ENCODE measurements at regions not wholly inside any gene's neighbourhood (a gene's known extent, or its start where the extent isn't known, plus 50 kb on each side); places are given as distances from the start of the nearest gene placed in this dataset.

DNA sequence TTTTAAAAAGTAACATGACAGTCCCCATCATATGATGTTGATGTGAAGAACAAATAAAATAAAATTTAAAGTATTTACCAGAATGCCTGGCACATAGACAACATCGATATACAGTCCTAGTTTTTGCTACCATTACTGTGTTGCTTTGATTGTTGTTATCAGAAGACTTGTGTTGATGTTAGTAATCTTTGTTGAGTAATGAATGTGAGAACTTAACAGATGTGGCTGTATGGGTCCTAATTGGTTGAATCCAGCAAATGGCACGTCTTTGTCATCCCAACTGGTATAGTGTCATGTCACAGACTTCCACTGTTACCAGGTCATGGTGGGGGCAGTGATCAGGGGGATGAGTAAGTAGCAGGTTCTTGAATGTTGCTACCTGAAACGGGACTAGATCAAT lies 1151.4 kb upstream of the CDH8 start:
- H3K9me3 ChIP-seq (ENCODE audit: low read length) = no peaks in the 10 kb centered on the region
- Mint-ChIP-seq H3K9me3 (peaks cover 11 to 54% (median 27%) of the 10 kb centered on the region in 5 donors), H3K27ac (no peak overlapping the region), H3K4me1 (no peaks in the 10 kb centered on the region), H3K27me3 (no peaks in the 10 kb centered on the region), H3K36me3 (no peaks in the 10 kb centered on the region), H3K4me3 (no peak overlapping the region)
- ChIA-PET POLR2A (no interaction called here), CTCF (no interaction called here)
- H3K36me3 ChIP-seq (ENCODE audit: insufficient read depth, low read length) = no peaks in the 10 kb centered on the region
- H3K27ac ChIP-seq (ENCODE audit: low read depth, low read length) = no peak overlapping the region
- H3K4me1 ChIP-seq (ENCODE audit: insufficient read depth, low read length) = no peaks in the 10 kb centered on the region
- no peaks in the 10 kb centered on the region for H3K27me3 ChIP-seq (ENCODE audit: insufficient read depth, low read length, poor library complexity, severe bottlenecking)
- DNase-seq = no peak
- no peak overlapping the region for H3K4me3 ChIP-seq (ENCODE audit: low read length)

DNA sequence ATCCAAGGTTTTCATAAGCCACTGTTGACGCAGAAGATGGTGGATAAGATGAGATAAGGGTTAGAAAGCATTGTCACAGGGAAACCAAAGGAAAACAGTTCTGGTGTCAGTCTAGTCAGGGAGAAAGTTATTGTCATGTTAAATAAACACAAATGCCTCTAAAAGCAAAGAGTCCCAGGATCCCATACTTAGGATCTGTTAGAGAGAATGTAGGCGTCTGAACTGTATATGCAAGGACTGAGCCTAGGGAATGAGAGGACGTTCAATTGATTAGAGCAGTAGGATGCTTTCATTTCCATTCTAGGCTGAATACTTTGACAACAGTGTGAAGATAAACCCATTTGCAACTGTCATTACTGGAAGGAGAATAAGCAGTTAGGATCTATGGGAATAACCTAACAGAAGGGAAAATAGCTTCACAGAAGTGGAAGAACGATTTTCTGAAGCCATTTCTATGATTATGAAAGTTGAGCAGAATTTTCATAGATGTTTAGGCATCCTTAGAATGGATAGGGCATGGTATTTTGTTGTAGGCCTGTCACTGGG lies 1149.1 kb upstream of the CDH8 start:
- no peaks in the 10 kb centered on the region for H3K27me3 Mint-ChIP-seq
- no peaks in the 10 kb centered on the region for H3K27me3 ChIP-seq (ENCODE audit: insufficient read depth, low read length, poor library complexity, severe bottlenecking)
- no peak overlapping the region for H3K4me3 Mint-ChIP-seq
- no peak overlapping the region for H3K27ac ChIP-seq (ENCODE audit: low read depth, low read length)
- DNase-seq = no peak
- ChIA-PET POLR2A (no interaction called here), CTCF (no interaction called here)
- no peaks in the 10 kb centered on the region for H3K36me3 Mint-ChIP-seq
- H3K4me1 ChIP-seq (ENCODE audit: insufficient read depth, low read length) = no peaks in the 10 kb centered on the region
- H3K4me1 Mint-ChIP-seq = no peaks in the 10 kb centered on the region
- H3K4me3 ChIP-seq (ENCODE audit: low read length) = no peak overlapping the region
- no peaks in the 10 kb centered on the region for H3K36me3 ChIP-seq (ENCODE audit: insufficient read depth, low read length)
- no peaks in the 10 kb centered on the region for H3K9me3 ChIP-seq (ENCODE audit: low read length)
- H3K27ac Mint-ChIP-seq = no peak overlapping the region
- H3K9me3 Mint-ChIP-seq = peaks cover 19 to 53% (median 29%) of the 10 kb centered on the region in 5 donors

DNA sequence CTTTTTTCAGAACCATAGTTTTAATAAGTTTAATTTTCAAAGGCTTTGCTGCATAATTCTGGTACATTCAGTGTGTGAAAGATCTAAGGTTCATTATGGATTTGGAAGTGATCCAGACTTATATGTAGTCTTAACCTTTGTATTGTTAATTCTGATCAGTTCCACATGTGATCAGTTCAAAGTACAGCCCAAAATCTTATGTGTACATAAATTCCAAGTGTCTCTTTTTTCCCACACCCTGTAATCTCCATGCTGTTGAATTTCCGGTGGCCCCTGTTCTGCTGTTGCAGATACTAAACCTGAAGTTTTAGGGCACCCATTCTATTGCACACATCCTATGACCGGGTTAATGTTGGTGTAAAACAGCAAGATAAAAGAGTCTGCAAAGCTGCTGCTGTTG lies 1147.5 kb upstream of the CDH8 start:
- Histone ChIP-seq H3K27ac (ENCODE audit: low read depth, low read length) (no peak overlapping the region), H3K36me3 (ENCODE audit: insufficient read depth, low read length) (no peaks in the 10 kb centered on the region), H3K9me3 (ENCODE audit: low read length) (no peaks in the 10 kb centered on the region), H3K27me3 (ENCODE audit: insufficient read depth, low read length, poor library complexity, severe bottlenecking) (no peaks in the 10 kb centered on the region), H3K4me1 (ENCODE audit: insufficient read depth, low read length) (no peaks in the 10 kb centered on the region), H3K4me3 (ENCODE audit: low read length) (no peak overlapping the region)
- no peak for DNase-seq
- H3K27ac Mint-ChIP-seq = no peak overlapping the region
- H3K27me3 Mint-ChIP-seq = no peaks in the 10 kb centered on the region
- CTCF ChIA-PET = interaction anchor here (1.3 kb wide), 1 partner anchor 16 kb away, joined by 4 read pairs; no protein-coding TSS in a partner anchor
- no peaks in the 10 kb centered on the region for H3K4me1 Mint-ChIP-seq
- H3K4me3 Mint-ChIP-seq = no peak overlapping the region
- H3K36me3 Mint-ChIP-seq = no peaks in the 10 kb centered on the region
- POLR2A ChIA-PET = no interaction called here
- peaks cover 17 to 45% (median 28%) of the 10 kb centered on the region in 5 donors for H3K9me3 Mint-ChIP-seq

DNA sequence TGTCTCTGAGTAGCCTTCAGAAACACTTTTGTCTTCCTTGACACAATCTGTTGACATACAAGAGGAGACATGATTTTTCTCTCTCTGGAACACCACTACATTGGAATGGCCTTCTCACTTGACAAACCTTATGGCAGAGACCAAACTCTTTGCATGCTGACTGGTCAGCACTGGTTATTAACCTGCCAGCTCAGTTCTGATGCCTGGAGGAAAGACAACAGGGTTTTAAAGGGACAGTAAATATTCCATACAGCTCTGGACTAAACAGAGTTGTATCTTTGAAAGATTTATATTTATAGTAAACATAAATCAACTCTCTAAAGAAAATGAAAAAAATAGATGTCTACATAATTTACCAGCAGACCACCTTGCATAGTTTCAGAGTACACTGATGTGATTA lies 1139.1 kb upstream of the CDH8 start:
- no peaks in the 10 kb centered on the region for H3K27me3 Mint-ChIP-seq
- H3K4me3 Mint-ChIP-seq = no peak overlapping the region
- H3K4me1 Mint-ChIP-seq = no peaks in the 10 kb centered on the region
- no peak overlapping the region for H3K27ac ChIP-seq (ENCODE audit: low read depth, low read length)
- no peak overlapping the region for H3K27ac Mint-ChIP-seq
- CTCF ChIA-PET = no interaction called here
- no peak overlapping the region for H3K4me3 ChIP-seq (ENCODE audit: low read length)
- peaks cover 19 to 47% (median 21%) of the 10 kb centered on the region in 5 donors for H3K9me3 Mint-ChIP-seq
- no peaks in the 10 kb centered on the region for H3K36me3 Mint-ChIP-seq
- no peak for DNase-seq
- no peaks in the 10 kb centered on the region for H3K36me3 ChIP-seq (ENCODE audit: insufficient read depth, low read length)
- POLR2A ChIA-PET = no interaction called here
- no peaks in the 10 kb centered on the region for H3K4me1 ChIP-seq (ENCODE audit: insufficient read depth, low read length)
- no peaks in the 10 kb centered on the region for H3K27me3 ChIP-seq (ENCODE audit: insufficient read depth, low read length, poor library complexity, severe bottlenecking)
- no peaks in the 10 kb centered on the region for H3K9me3 ChIP-seq (ENCODE audit: low read length)

DNA sequence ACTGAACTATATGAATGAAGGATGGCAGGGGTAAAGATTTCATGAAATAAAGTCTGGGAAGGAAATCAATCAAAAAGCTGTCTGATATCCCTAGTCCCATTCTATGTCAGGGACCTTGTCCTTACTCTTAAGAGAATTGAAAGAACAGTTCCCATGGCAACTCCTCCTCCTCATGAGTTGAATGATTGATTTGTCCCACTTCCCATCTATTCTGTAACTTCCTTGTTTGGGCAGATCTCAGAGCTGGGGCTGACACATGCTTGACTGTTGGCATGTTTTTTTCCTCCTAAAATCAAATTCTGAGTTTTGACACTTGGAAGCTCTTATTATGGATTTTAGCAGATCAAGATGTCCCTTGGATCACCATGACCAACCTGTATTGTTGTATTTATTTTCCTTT lies 1138.6 kb upstream of the CDH8 start:
- no peak overlapping the region for H3K4me3 Mint-ChIP-seq
- no peaks in the 10 kb centered on the region for H3K27me3 ChIP-seq (ENCODE audit: insufficient read depth, low read length, poor library complexity, severe bottlenecking)
- POLR2A ChIA-PET = no interaction called here
- H3K4me1 ChIP-seq (ENCODE audit: insufficient read depth, low read length) = no peaks in the 10 kb centered on the region
- peaks cover 0 to under 1% (median 0%) of the 10 kb centered on the region in 3 donors for H3K36me3 Mint-ChIP-seq
- no peak for DNase-seq
- no peak overlapping the region for H3K27ac Mint-ChIP-seq
- no peak overlapping the region for H3K4me3 ChIP-seq (ENCODE audit: low read length)
- no peaks in the 10 kb centered on the region for H3K36me3 ChIP-seq (ENCODE audit: insufficient read depth, low read length)
- no peaks in the 10 kb centered on the region for H3K4me1 Mint-ChIP-seq
- CTCF ChIA-PET = no interaction called here
- no peaks in the 10 kb centered on the region for H3K27me3 Mint-ChIP-seq
- peaks cover 21 to 52% (median 24%) of the 10 kb centered on the region in 5 donors for H3K9me3 Mint-ChIP-seq
- no peak overlapping the region for H3K27ac ChIP-seq (ENCODE audit: low read depth, low read length)
- no peaks in the 10 kb centered on the region for H3K9me3 ChIP-seq (ENCODE audit: low read length)

DNA sequence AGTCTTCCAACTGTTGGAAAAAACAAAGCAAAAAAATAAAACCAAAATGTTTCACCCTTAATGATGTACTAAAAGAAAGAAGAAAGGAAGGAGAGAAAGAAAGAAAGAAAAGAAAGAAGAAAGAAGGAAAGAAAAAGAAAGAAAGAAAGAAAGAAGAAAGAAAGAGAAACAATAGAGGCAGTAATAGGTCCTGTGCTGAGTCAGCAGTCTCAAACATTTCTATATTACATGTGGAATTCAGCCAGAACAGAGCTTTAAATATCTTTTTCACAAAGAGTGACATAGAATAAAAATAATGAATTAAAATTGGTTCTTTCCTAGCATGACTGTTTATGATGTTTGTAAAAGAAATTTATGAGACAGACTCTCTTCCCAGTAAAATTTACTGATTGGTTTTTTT lies 1135.3 kb upstream of the CDH8 start:
- ChIA-PET CTCF (no interaction called here), POLR2A (no interaction called here)
- H3K4me3 Mint-ChIP-seq = no peak overlapping the region
- Histone ChIP-seq H3K4me1 (ENCODE audit: insufficient read depth, low read length) (no peaks in the 10 kb centered on the region), H3K4me3 (ENCODE audit: low read length) (no peak overlapping the region), H3K27me3 (ENCODE audit: insufficient read depth, low read length, poor library complexity, severe bottlenecking) (no peaks in the 10 kb centered on the region), H3K36me3 (ENCODE audit: insufficient read depth, low read length) (no peaks in the 10 kb centered on the region), H3K9me3 (ENCODE audit: low read length) (no peaks in the 10 kb centered on the region), H3K27ac (ENCODE audit: low read depth, low read length) (no peak overlapping the region)
- DNase-seq = no peak
- H3K27ac Mint-ChIP-seq = no peak overlapping the region
- no peaks in the 10 kb centered on the region for H3K4me1 Mint-ChIP-seq
- H3K36me3 Mint-ChIP-seq = peaks cover 0 to 2% (median 0%) of the 10 kb centered on the region in 3 donors
- H3K27me3 Mint-ChIP-seq = no peaks in the 10 kb centered on the region
- H3K9me3 Mint-ChIP-seq = peaks cover 19 to 61% (median 22%) of the 10 kb centered on the region in 5 donors

DNA sequence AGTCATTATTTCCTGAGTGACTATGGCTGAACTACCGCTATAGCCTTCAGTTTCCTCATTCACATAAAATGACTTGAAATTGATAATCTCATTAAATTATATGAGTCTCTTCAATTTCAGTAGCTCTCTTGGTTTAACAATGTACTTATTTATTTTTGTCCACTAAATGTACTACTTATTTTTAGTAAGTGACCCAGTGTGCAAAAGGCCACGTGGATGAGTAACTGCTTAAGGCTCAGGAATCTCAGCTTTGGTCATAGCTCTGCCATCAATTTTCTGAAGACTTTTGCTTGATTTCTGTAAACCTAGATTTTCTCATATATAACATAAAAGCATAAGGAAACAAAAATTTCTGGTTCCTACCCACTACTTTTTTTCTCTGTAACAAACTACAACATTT lies 1132.9 kb upstream of the CDH8 start:
- no peak overlapping the region for H3K4me3 ChIP-seq (ENCODE audit: low read length)
- H3K27me3 ChIP-seq (ENCODE audit: insufficient read depth, low read length, poor library complexity, severe bottlenecking) = no peaks in the 10 kb centered on the region
- peaks cover 12 to 56% (median 18%) of the 10 kb centered on the region in 5 donors for H3K9me3 Mint-ChIP-seq
- no peak overlapping the region for H3K27ac Mint-ChIP-seq
- no peaks in the 10 kb centered on the region for H3K36me3 ChIP-seq (ENCODE audit: insufficient read depth, low read length)
- no peaks in the 10 kb centered on the region for H3K4me1 ChIP-seq (ENCODE audit: insufficient read depth, low read length)
- DNase-seq = no peak
- H3K9me3 ChIP-seq (ENCODE audit: low read length) = no peaks in the 10 kb centered on the region
- H3K4me3 Mint-ChIP-seq = no peak overlapping the region
- ChIA-PET CTCF (no interaction called here), POLR2A (no interaction called here)
- H3K4me1 Mint-ChIP-seq = no peaks in the 10 kb centered on the region
- no peaks in the 10 kb centered on the region for H3K27me3 Mint-ChIP-seq
- H3K27ac ChIP-seq (ENCODE audit: low read depth, low read length) = no peak overlapping the region
- H3K36me3 Mint-ChIP-seq = peaks cover 0 to 2% (median 0%) of the 10 kb centered on the region in 3 donors

DNA sequence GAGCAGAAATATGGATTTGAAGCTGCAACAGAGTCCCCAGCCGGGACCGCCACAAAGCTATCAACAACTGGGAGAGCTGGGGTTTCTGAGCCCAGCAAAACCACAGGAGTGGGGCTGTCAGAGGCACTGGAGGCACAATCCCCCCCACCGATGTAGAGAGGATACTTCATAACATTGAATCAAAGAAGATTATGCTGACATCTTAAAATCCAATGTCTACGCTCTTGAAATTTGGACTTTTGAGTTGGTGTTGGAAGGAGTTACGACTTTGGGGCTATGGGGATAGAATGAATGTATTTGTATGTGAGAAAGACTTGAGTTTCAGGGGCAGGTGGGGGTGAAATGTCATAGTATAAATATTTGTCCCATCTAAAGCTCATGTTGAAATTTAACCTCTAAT lies 1121.6 kb upstream of the CDH8 start:
- Mint-ChIP-seq H3K4me1 (no peaks in the 10 kb centered on the region), H3K4me3 (no peak overlapping the region), H3K36me3 (no peaks in the 10 kb centered on the region), H3K27me3 (no peaks in the 10 kb centered on the region), H3K9me3 (peaks cover 11 to 73% (median 26%) of the 10 kb centered on the region in 5 donors), H3K27ac (no peak overlapping the region)
- Histone ChIP-seq H3K4me1 (ENCODE audit: insufficient read depth, low read length) (no peaks in the 10 kb centered on the region), H3K4me3 (ENCODE audit: low read length) (no peak overlapping the region), H3K36me3 (ENCODE audit: insufficient read depth, low read length) (no peaks in the 10 kb centered on the region), H3K9me3 (ENCODE audit: low read length) (no peaks in the 10 kb centered on the region), H3K27me3 (ENCODE audit: insufficient read depth, low read length, poor library complexity, severe bottlenecking) (no peaks in the 10 kb centered on the region), H3K27ac (ENCODE audit: low read depth, low read length) (no peak overlapping the region)
- ChIA-PET POLR2A (no interaction called here), CTCF (no interaction called here)
- DNase-seq = no peak

DNA sequence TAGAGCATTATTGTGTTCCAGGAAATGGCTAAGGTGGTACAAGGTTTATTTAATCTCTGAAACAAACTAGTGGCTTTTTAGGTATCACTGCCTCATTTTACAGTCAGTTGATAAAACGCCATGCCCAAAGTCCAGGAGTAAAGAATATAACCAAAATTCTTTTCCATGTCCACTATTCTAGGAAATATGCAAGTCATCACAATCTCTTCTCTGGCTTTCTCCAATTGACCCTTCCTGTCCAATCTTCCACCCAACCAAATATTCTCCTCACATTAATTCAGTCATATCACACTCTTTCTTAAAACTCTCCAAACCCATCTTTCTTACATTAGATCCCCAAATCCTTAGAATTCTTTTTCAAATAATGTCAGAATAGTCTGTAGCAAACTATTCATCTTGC lies 1110.0 kb upstream of the CDH8 start:
- Mint-ChIP-seq H3K4me1 (no peaks in the 10 kb centered on the region), H3K36me3 (no peaks in the 10 kb centered on the region), H3K27me3 (no peaks in the 10 kb centered on the region), H3K27ac (no peak overlapping the region), H3K9me3 (peaks cover 5 to 27% (median 14%) of the 10 kb centered on the region in 5 donors), H3K4me3 (no peak overlapping the region)
- Histone ChIP-seq H3K27ac (ENCODE audit: low read depth, low read length) (no peak overlapping the region), H3K36me3 (ENCODE audit: insufficient read depth, low read length) (no peaks in the 10 kb centered on the region), H3K9me3 (ENCODE audit: low read length) (no peaks in the 10 kb centered on the region), H3K27me3 (ENCODE audit: insufficient read depth, low read length, poor library complexity, severe bottlenecking) (no peaks in the 10 kb centered on the region), H3K4me1 (ENCODE audit: insufficient read depth, low read length) (no peaks in the 10 kb centered on the region), H3K4me3 (ENCODE audit: low read length) (no peak overlapping the region)
- DNase-seq = no peak
- ChIA-PET POLR2A (no interaction called here), CTCF (no interaction called here)

Data from CD8-positive, alpha-beta memory T cell (primary cell).